SU-DHL-6 (cell line): ENCODE measurements at regions not wholly inside any gene's neighbourhood (a gene's known extent, or its start where the extent isn't known, plus 50 kb on each side); places are given as distances from the start of the nearest gene placed in this dataset.

Experiments
- CTCF ChIP-seq: fragments of 200-600 bp; sonication (generic); IDR thresholded peaks from one replicate; pipeline ENCODE4 v1.5.1; 2017; ENCODE audit warnings: antibody characterized with exemption, mild to moderate bottlenecking, low read length, moderate library complexity; ENCODE audit not compliant: insufficient read depth, poor library complexity, severe bottlenecking
- EZH2phosphoT487 ChIP-seq: fragments of 200-600 bp; sonication (generic), shearing (Covaris generic); conservative IDR thresholded peaks from 2 replicates; pipeline ENCODE4 v1.6.1; 2018; ENCODE audit warnings: mild to moderate bottlenecking, antibody characterized with exemption, low read length, moderate library complexity, mixed read lengths

- peak; percentile 52 for TF ChIP-seq CTCF
- no peak for TF ChIP-seq EZH2phosphoT487
Observed at GRCh38 chr5:136686192-136686872, 321.0 kb upstream of the TRPC7 start.
